HepG2 (cell line): ENCODE measurements at regions not wholly inside any gene's neighbourhood (a gene's known extent, or its start where the extent isn't known, plus 50 kb on each side); places are given as distances from the start of the nearest gene placed in this dataset.

Source experiments
- AGO2 ChIP-seq: fragments of 200-400 bp; formaldehyde crosslinking; optimal IDR thresholded peaks from 2 replicates; pipeline ENCODE3; 2017; ENCODE audit warnings: mild to moderate bottlenecking, low read depth, low read length, moderate library complexity
- AKAP8 ChIP-seq: sonication (generic); formaldehyde crosslinking; IDR thresholded peaks from 2 replicates; pipeline ENCODE4 v1.5.1; 2020; ENCODE audit warnings: mild to moderate bottlenecking, missing genetic modification reagents
- E2F5 ChIP-seq: sonication (generic); formaldehyde crosslinking; conservative IDR thresholded peaks from 2 replicates; pipeline ENCODE4 v1.4.0; 2020; ENCODE audit warnings: missing genetic modification reagents
- FOXJ3 ChIP-seq: sonication (generic); formaldehyde crosslinking; IDR thresholded peaks from 2 replicates; pipeline ENCODE4 v1.4.0; 2020; ENCODE audit warnings: missing genetic modification reagents, mild to moderate bottlenecking, borderline replicate concordance
- FOXK2 ChIP-seq: fragments of 450-650 bp; IDR thresholded peaks from 2 replicates; pipeline ENCODE4 v1.6.1; 2016
- GABPA ChIP-seq, 2 experiments: IDR thresholded peaks; 2 replicates each; pipeline ENCODE4 v1.6.1; 2011 to 2016; ENCODE audit warnings: low read depth in 2 of 2, low read length in 1 of 2, missing biosample characterization in 1 of 2, missing genetic modification characterization in 1 of 2
- GATAD2A ChIP-seq: IDR thresholded peaks from 2 replicates; pipeline ENCODE4 v1.6.1; 2016
- HMGA1 ChIP-seq: sonication (generic); formaldehyde crosslinking; conservative IDR thresholded peaks from 2 replicates; pipeline ENCODE4 v1.4.0; 2020; ENCODE audit warnings: missing genetic modification reagents
- HNRNPUL1 ChIP-seq: fragments of 200-400 bp; formaldehyde crosslinking; IDR thresholded peaks from 2 replicates; pipeline ENCODE4 v1.6.1; 2017; ENCODE audit warnings: low read depth, mild to moderate bottlenecking, low read length, moderate library complexity
- SATB2 ChIP-seq: sonication (generic); formaldehyde crosslinking; IDR thresholded peaks from 2 replicates; pipeline ENCODE4 v1.5.0; 2020; ENCODE audit warnings: missing genetic modification reagents
- SP4 ChIP-seq: sonication (generic); formaldehyde crosslinking; IDR thresholded peaks from 2 replicates; pipeline ENCODE4 v1.8.1; 2023; ENCODE audit warnings: mild to moderate bottlenecking, missing genetic modification reagents
- ZBTB38 ChIP-seq: sonication (generic); formaldehyde crosslinking; IDR thresholded peaks from 2 replicates; pipeline ENCODE4 v1.5.1; 2020; ENCODE audit warnings: mild to moderate bottlenecking, missing genetic modification reagents
- ZEB1 ChIP-seq: IDR thresholded peaks from 2 replicates; pipeline ENCODE4 v1.6.1; 2012; ENCODE audit warnings: mild to moderate bottlenecking, low read depth, inconsistent platforms; ENCODE audit not compliant: insufficient replicate concordance
- ZNF282 ChIP-seq: fragments of 450-650 bp; IDR thresholded peaks from 2 replicates; pipeline ENCODE4 v1.6.1; 2018; ENCODE audit not compliant: partially characterized antibody
- ZNF432 ChIP-seq: sonication (generic); formaldehyde crosslinking; IDR thresholded peaks from 2 replicates; pipeline ENCODE4 v1.5.0; 2020; ENCODE audit warnings: missing genetic modification reagents, mild to moderate bottlenecking, borderline replicate concordance
- ZNF484 ChIP-seq: sonication (generic); formaldehyde crosslinking; IDR thresholded peaks from 2 replicates; pipeline ENCODE4 v1.5.1; 2020; ENCODE audit warnings: mild to moderate bottlenecking, low read depth, missing genetic modification reagents, borderline replicate concordance
- ZNF598 ChIP-seq: sonication (generic); formaldehyde crosslinking; IDR thresholded peaks from 2 replicates; pipeline ENCODE4 v1.5.1; 2020; ENCODE audit warnings: mild to moderate bottlenecking, missing genetic modification reagents, borderline replicate concordance
- ZNF609 ChIP-seq: sonication (generic); formaldehyde crosslinking; IDR thresholded peaks from 2 replicates; pipeline ENCODE4 v1.4.0; 2020; ENCODE audit warnings: mild to moderate bottlenecking, missing genetic modification reagents, borderline replicate concordance
- TF ChIP-seq, protein P1 (sequence below): sonication (generic); formaldehyde crosslinking; IDR thresholded peaks from 2 replicates; pipeline ENCODE4 v1.8.0; 2022; ENCODE audit warnings: low read depth, missing genetic modification reagents
- TF ChIP-seq, protein P2 (sequence below): sonication (generic); formaldehyde crosslinking; IDR thresholded peaks from 2 replicates; pipeline ENCODE4 v1.4.0; 2020; ENCODE audit warnings: missing genetic modification reagents, borderline replicate concordance
- TF ChIP-seq, protein P3 (sequence below): sonication (generic); formaldehyde crosslinking; IDR thresholded peaks from 2 replicates; pipeline ENCODE4 v1.8.1; 2023; ENCODE audit warnings: mild to moderate bottlenecking, moderate library complexity, missing genetic modification reagents

- TF ChIP-seq GABPA (IDR thresholded peaks at IDR 0.05; ENCODE audit: low read depth, low read length), result no peak
- no peak for TF ChIP-seq GABPA (CRISPR knock-in tag; IDR thresholded peaks at IDR 0.05; ENCODE audit: low read depth)
- TF ChIP-seq, protein P1, sequence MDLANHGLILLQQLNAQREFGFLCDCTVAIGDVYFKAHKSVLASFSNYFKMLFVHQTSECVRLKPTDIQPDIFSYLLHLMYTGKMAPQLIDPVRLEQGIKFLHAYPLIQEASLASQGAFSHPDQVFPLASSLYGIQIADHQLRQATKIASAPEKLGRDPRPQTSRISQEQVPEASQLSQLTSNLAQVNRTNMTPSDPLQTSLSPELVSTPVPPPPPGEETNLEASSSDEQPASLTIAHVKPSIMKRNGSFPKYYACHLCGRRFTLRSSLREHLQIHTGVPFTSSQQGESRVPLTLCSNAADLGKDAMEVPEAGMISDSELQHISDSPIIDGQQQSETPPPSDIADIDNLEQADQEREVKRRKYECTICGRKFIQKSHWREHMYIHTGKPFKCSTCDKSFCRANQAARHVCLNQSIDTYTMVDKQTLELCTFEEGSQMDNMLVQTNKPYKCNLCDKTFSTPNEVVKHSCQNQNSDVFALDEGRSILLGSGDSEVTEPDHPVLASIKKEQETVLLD (CRISPR knock-in tag), result no peak
- no peak for TF ChIP-seq ZNF432 (CRISPR knock-in tag)
- TF ChIP-seq FOXJ3, result peak; percentile 69; the same call in 1 of the 2 replicates
- no peak for TF ChIP-seq AKAP8
- no peak for TF ChIP-seq HMGA1 (CRISPR knock-in tag)
- no peak for TF ChIP-seq AGO2
- no peak for TF ChIP-seq ZBTB38
- TF ChIP-seq SATB2 (CRISPR knock-in tag), result no peak
- TF ChIP-seq E2F5 (CRISPR knock-in tag), result no peak
- no peak for TF ChIP-seq FOXK2
- TF ChIP-seq ZEB1, result no peak
- no peak for TF ChIP-seq SP4 (CRISPR knock-in tag)
- no peak for TF ChIP-seq ZNF282
- TF ChIP-seq, protein P2, sequence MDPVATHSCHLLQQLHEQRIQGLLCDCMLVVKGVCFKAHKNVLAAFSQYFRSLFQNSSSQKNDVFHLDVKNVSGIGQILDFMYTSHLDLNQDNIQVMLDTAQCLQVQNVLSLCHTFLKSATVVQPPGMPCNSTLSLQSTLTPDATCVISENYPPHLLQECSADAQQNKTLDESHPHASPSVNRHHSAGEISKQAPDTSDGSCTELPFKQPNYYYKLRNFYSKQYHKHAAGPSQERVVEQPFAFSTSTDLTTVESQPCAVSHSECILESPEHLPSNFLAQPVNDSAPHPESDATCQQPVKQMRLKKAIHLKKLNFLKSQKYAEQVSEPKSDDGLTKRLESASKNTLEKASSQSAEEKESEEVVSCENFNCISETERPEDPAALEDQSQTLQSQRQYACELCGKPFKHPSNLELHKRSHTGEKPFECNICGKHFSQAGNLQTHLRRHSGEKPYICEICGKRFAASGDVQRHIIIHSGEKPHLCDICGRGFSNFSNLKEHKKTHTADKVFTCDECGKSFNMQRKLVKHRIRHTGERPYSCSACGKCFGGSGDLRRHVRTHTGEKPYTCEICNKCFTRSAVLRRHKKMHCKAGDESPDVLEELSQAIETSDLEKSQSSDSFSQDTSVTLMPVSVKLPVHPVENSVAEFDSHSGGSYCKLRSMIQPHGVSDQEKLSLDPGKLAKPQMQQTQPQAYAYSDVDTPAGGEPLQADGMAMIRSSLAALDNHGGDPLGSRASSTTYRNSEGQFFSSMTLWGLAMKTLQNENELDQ (CRISPR knock-in tag), result no peak
- no peak for TF ChIP-seq HNRNPUL1
- peak; percentile 57; the same call in 1 of the 2 replicates for TF ChIP-seq ZNF609
- TF ChIP-seq, protein P3, sequence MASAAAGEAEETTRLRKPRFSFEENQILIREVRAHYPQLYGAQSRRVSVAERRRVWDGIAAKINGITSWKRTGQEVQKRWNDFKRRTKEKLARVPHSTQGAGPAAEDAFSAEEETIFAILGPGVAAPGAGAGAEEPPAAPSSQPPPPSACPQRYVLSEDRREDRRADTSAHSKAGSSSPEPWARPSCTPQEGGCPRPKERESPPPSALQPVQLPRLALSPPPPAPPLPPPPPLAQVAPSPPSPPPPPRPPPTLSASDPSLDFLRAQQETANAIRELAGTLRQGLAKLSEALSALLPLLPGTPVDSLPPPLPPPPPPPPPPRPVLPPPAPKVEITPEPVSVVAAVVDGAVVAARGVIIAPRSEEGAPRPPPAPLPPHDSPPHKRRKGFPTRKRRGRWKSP, result no peak
- TF ChIP-seq GATAD2A (CRISPR knock-in tag), result peak; percentile 56
- no peak for TF ChIP-seq ZNF598
- TF ChIP-seq ZNF484 (CRISPR knock-in tag), result no peak
Measured at GRCh38 chr3:30193625-30194044, 412.8 kb upstream of the TGFBR2 start (continued).
